Body of pancreas (tissue), 4 donors: ENCODE measurements at regions not wholly inside any gene's neighbourhood (a gene's known extent, or its start where the extent isn't known, plus 50 kb on each side); places are given as distances from the start of the nearest gene placed in this dataset.

ENCODE experiments used
- CTCF ChIP-seq, 7 experiments: fragments of 450-650 bp in 4 of 7; fragments of 200-600 bp in 3 of 7; sonication (generic) in 3 of 7; IDR thresholded peaks; one replicate each; pipeline ENCODE4 v1.5.1; 2016 to 2019; ENCODE audit warnings: antibody characterized with exemption in 7 of 7
- POLR2A ChIP-seq, 3 donors: fragments of 450-650 bp; IDR thresholded peaks; one replicate each; pipeline ENCODE4 v1.6.1; 2016; ENCODE audit warnings: antibody characterized with exemption in 3 of 3, mild to moderate bottlenecking in 2 of 3

- TF ChIP-seq POLR2A (IDR thresholded peaks at IDR 0.05) (no peak), CTCF (IDR thresholded peaks at IDR 0.05) (no peak)
Measured at GRCh38 chr13:34056733-34057258, 238.8 kb downstream of the RFC3 start.
